HG02981 (cell line): ENCODE measurements at regions not wholly inside any gene's neighbourhood (a gene's known extent, or its start where the extent isn't known, plus 50 kb on each side); places are given as distances from the start of the nearest gene placed in this dataset.

ENCODE experiments used
- ATAC-seq: cut with Tn5 transposase; IDR thresholded peaks from one replicate; pipeline ENCODE4 v1.9.1; 2021; ENCODE audit warnings: mild to moderate bottlenecking, moderate library complexity; ENCODE audit not compliant: unreplicated experiment

DNA sequence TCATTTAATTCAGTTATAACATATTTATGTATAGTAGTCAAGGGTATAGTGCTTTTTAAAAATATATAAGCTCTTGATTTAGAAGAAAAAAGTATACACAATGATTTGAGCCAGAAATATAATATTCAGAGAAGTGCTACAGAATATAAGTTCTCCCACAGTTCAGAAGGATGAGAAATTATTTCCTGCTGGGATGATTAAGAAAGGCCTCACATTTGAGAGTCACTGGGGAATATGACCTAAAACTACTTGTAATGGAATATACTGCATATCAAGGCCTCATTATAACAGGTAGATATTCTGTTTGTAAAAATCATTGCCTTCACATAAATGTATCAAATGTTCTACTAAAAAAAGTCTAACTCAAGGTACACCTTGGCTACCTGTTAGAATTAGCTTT, 203.5 kb downstream of the MBD2 start:
- ATAC-seq: no peak

DNA sequence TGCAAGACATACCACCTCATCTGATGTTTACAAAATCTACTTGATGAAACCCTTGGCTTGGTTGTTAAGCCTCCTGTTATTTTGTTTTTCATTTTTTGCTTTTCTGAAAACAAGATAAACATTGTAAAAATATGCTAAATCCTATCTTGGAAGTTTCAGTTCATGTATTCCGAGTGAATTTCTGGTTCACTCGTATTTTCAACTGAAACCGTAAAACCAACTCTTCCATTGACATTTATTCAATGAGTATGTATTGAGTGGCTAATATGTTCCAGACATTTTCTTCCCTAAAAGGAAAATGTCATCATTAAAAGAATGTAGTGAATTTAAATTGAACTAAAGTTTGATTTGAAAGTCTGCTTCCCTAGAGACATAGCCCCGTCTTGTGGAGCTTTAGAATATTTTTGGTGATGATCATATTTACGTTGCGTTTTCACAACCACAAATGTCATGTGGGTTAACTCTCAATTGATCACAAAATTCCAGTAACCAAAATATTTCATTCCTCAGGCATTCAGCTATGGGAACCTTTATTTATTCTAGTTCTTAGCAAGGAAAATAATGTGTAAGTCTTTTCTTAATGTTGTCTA, 204.2 kb downstream of the MBD2 start:
- ATAC-seq: no peak

DNA sequence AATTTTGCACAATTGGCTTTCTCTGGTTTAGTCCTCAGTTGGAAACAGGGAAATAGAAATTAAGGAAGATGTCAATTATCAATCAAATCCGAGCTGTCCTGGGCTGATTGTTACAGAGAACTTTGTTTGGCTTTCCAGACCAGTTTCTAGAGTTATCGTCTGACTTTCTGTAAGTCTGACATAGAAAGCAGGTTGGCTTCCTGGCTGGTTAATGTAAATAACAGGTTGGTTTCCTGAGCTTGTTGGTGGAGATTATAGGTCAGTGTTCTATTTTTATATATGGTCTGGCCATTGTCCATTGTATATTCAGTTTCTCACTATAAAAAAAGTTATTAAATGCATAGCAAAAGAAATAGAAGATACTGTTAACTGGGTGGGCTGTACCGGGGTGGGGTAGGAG, 204.8 kb downstream of the MBD2 start:
- no peak for ATAC-seq

DNA sequence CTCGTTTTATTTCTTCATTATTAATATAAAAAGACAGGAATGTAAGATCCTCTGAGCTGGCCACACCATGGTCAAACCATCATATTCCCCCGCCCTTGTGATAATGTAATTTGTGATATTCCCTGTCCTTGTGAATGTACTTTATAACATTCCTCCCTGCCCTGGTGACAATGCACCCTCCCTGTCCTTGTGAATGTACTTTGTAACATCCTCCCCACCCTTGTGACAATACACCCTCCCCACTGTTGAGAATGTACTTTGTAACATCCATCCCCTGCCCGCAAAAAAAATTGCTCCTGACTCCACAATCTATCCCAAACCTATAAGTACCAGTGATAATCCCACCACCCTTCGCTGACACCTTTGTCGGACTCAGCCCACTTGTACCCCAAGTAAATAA, 211.0 kb downstream of the MBD2 start:
- no peak for ATAC-seq

DNA sequence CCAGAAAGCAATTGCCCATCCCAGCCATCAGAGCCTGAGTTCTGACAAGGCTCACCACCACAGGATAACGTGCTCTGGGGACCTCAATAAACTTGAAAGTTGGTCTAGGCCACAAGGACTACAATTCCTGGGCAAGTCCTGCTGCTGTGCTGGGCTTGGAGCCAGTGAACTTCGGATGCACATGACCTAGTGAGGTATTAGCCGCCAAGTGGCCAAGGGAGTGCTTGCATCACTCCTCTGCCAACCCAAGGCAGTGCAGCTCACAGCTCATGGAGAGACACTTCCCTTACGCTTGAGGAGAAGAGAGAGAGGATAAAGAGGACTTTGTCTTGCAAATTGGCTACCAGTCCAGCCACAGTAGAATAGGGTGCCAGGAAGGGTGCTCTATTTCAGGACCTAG, 219.6 kb downstream of the MBD2 start:
- no peak for ATAC-seq

DNA sequence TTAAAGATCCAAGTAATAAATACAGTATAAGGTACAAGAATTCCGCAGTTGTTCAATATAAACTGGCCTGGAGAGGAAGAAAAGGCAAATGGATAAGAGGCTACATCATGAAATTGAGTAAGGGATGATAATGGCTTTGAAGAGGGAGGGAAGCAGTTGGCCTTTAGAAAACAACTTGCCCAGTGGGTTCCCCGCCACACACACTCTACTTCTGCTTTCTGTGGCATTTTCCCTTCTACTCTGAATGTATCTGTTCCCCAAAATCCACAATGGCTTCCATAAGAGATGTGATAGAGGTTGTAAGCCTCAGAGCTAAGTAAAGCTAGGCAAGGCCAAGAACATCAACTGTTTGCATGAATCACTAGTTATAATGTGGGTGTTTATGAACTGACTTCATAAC, 221.3 kb downstream of the MBD2 start:
- no peak for ATAC-seq

DNA sequence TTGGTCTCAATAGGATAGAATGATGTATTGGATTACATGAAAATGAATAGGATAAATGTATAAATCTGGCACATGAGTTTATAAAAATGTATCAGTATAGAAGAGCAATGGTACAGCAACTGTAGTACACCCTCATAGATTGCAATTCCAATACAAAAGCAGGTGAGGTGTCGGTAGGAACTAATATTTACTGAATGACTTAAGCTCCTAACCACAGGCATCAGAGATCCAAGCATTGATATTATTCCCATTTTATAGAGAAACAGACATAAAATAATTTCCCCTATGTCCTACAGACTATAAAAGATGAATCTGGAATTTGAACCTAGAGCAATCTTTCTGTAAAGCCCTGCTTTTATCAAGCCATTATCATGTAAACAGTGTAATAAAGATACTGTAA, 227.4 kb downstream of the MBD2 start:
- ATAC-seq: no peak

DNA sequence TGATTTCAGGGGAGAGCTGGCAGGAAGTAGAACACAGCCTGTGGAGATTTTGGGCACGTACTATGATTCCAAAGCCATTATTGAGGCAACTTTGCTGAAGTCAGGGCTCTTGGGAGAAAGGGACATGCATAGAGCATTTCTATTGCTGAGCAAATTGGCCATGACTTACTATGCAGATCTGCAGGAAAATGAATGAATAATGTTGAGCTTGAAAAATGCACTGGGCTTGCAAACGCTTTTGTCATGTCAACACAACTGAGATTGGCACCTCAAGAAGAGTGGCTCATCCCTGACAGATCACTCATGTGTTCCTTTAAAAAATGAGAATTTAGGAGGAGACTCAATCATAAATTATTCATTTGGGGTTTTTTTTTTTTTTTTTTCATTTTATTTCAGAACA, 230.5 kb downstream of the MBD2 start:
- ATAC-seq: no peak

DNA sequence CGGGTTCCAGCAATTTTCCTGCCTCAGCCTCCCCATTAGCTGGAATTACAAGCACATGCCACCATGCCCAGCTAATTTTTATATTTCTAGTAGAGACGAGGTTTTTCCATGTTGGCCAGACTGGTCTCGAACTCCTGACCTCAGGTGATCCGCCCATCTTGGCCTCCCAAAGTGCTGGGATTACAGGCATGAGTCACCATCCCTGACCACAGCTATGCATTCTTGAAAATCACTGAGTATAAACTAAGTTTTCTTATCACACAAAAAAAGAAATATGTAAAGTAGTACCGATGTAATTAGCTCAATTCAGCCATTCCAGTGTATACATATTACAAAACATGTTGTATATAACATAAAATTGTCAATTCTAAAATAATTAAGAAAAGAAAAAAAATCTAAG, 232.7 kb downstream of the MBD2 start:
- ATAC-seq: no peak

DNA sequence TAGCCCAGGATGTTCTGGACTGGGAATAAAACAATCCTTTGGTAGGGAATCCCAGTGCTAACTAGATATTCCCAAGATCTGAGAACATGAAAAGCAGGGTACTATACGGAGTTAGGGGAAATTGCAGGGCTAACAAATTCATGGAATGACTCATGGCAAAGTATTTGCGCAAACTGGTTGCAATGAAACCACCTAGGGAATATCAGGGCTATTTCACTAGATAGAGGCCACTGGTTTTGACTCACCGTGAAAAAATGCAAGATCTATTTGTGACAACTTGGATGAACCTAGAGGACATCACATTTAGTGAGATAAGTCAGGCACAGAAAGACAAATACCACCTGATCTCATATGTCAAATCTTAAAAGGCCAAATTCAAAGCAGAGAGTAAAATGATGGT, 233.3 kb downstream of the MBD2 start:
- ATAC-seq: no peak

DNA sequence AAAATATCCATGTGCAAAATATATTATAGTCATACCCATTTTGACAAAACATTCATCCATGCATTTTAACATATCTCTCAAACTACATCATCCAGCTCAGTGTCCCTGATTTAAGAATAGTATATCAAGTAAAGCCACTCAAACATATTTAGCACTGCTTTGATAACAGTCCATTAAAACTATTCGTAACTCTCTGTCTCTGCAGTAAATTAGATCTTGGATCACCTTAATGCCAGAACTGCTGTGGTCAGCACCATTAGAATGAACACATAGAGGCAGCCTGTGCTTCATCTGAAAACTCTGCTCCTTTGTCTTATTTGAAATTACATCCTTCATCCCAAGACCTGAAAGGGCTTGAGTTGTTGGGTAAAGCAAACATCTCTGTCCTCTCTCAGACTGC, 234.0 kb downstream of the MBD2 start:
- no peak for ATAC-seq

DNA sequence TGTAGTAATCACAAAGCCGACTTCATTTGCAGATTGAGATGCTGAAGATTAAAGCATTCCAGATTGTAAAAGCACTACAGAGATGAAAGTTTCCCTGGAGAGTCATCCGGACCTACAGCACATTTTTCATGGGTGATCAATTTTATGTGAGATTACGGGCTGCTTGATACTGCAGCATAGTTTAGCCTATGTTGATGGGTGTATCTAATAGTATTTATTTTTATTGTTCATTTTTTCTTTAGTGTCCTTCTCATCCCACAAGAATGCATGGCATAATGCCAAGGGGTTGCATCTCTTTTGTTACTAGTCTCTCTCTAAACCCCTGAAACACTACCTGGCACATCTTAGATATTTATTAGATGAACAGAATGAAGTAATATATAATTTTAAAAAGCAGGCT, 240.4 kb downstream of the MBD2 start:
- ATAC-seq: no peak

DNA sequence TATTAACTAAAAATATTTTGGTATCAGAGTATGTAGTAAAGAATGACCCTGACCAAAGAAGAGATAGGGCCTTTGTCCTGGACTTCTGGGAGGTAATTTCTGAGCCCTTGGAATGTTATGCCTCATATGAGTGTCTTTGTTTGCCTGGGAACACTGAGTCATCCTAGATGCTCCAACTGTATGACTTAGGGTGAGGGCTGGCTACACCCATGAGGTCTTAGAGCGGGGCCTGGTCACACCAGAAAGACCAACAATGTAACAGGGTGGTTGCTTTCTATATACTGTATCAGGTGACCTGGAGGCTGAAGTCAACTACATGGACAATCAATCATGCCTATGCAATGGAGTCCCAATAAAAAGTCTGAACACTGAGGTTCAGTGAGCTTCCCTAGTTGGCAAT, 253.1 kb downstream of the MBD2 start:
- ATAC-seq: no peak

DNA sequence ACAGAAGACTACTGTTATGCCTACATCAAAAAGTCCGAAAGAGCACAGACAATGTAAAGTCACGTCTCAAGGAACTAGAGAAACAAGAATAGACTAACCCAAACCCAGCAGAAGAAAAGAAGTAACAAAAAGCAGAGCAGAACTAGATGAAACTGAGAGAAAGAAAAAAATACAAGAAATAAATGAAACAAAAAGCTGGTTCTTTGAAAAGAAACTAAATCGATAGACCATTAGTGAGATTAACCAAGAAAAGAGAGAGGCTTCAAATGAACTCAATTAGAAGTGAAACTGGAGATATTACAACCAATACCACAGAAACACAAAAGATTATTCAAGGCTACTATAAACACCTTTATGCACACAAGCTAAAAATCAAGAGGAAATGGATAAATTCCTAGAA, 271.8 kb downstream of the MBD2 start:
- ATAC-seq: peak; percentile 62

DNA sequence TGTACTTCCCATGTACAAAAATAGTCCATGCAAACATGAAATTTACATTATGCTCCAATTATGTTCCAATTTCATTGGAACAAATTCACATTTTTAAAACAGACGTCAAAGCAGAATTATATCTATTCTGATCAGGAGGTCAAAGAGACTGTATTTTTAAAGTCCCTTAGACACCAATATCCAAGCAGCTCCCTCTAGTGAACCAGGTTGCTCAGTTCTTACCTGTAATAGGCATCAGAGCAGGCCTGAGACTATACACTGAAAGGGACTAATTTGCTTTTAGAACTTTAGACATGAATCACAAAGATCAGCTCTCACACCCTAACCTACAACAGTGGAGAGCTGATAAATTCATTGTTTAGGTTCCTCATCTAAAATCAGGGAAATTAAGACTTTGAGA, 273.9 kb downstream of the MBD2 start:
- no peak for ATAC-seq

DNA sequence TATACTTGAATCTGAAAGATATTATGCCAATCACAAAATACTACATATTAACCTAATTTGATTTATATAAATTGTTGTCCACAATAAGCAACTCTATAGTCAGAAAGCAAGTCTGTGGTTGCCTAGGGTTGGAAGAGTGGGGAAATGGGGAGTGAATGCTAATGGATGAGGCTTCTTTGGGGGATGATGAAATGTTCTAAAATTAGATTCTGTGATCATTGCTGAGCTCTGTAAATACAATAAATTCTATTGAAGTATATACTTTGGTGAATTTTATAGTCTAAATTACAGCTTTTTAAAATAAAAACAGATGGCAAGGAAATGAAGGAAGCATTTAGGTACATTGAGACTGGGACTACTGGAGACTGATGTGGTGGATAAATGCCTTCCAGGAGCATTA, 275.5 kb downstream of the MBD2 start:
- ATAC-seq: no peak

DNA sequence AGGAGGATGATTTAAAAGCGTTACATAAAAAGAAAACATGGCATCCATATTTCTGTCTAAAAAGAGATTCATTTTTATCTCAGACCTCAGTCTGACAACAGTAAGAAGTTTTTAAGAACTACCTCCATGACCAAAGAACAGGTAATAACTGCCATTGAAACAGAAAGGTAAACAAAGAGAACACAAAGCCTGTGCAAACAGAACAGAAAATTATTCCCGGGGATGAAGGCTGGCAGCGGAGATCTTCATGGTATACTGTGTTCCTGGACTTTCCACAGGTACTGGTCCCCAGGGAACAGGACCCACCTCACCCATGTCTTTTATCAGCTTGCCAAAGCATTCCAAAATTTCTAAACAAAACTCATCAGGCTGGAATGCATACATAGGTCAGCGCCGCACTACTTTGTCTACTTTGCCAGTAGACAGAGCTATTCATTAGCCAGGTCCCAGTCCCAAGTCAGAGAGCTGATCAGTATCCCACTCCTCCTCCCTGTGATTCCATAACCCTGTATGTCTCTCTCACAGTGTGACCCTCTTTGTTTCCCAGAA, 277.3 kb downstream of the MBD2 start:
- no peak for ATAC-seq

DNA sequence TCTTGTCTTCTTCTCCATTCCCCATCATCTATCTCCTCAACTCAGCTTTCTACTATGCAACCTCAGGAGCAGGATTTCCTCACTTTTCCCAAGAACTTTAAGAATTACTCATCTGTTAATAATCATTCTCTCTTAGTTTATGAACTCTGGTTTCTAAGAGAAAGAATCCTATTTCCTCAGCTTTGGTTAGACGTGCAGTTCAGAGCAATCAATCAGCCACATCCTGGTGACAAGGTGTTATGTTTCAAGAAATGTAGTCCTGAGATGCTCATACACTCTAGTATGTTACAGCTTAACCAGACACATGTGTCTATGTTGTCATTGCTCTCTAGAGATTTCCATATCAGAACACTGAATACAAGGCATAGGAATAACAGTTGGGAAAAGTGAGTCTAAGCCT, 277.9 kb downstream of the MBD2 start:
- ATAC-seq: no peak

DNA sequence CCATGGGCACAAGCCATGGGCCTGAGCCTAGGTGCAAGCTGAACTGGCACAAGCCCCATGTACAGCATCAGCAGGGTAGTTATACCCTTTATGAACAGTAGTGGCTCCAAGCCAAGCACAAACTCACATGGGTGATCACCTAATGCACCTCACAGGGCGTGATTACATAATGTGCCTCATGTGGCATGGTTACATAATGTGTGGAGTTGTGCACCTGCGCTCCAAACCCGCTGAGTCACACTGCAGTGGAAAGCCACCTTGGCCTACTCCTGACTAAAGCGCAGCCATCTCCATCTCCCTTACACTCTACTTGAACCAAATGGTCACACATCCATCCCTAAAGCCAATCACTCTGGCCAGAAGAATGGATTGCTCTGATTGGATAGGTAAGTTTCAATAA, 279.7 kb downstream of the MBD2 start:
- ATAC-seq: no peak

DNA sequence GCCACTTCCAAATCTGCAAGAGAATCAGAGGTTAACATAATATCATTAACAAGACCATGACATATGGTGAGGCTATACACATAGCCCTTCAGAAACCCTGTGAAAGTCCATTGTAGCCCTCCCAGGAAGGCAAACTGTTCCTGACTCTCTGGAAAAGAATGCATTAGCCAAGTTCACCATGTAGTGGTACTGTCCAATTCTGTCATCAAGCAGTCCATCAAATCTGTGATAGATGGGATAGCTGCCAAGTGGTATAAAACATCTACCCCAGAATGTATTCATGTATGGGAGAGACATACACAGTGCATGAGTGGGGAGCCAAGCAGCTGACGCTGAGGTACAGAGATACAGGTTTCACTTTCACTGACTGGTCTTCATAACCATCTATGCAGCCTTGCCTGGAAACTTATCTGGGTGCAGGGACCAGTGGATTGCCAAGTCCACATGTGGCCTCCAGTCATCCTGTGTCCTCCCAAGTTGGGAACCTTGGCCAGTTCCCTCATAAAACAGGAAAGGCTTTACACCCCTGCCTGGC, 281.1 kb downstream of the MBD2 start:
- ATAC-seq: no peak

DNA sequence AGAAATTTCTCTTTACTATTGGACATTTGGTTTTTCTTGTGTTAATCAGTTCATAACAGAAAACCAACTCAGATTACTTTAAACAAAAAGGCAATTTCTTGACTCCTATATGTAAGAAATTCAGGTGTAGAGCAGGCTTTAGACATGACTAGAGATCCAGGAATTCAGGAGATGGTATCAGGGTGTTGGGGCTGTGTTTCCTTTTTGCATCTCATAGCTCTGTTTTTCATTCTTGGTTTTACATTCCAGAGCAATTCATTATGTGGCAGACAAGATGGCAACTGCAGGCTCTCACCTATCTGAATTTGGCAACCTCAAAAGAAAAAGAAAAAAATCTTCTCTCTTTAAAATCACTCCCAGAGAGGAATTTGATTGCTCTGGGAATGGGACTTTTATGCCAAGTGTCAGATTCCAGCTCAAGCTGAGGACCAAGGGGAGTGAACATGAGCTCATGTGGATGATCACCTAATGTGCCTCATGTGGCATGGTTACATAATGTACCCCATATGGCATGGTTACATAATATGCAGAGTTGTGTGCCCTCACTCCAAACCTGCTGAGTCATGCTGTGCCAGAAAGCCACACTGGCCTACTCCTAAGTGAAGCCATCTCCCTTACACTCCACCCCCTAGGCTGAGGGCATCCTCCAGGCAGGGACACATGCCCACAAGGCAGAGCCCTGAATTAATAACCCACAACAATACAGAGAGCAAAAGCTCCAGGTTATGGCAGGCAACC, 282.7 kb downstream of the MBD2 start:
- no peak for ATAC-seq

DNA sequence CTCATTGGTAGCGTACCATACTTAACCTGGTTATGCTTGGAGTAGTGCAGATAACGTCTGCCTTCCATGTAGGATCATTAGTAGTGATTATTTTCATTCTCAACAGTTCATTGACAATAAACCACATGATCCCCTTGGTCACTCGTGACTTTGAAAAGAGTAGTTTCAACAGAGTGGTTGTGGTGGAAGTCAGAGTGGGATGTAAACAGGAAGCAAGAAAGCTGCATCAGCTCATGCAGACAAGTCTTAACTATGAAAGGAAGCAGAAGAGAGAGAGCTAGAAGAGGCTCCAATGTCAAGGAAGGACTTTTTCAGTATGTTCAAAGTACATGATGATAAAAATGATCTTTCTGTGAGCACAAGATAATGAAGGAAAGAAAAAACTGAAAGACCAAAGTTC, 287.4 kb downstream of the MBD2 start:
- no peak for ATAC-seq

DNA sequence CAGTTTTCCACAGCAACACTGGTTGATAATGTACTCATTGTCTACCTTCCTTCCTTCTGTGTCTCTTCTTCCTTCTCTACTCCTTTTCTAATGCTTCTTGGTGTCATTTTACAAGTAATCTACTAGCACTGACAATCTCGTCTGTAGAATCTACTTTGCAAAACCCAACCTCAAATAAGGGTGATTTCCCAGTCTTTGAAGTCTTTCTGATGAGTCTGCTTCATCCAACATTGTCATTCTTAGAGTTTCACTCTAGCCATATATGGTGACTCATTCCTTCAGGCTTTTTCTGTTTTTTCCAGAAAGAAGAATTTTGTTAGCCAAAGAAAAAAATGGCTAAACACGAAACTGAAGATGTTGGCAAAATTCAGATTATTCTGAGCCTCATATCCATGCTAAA, 288.7 kb downstream of the MBD2 start:
- ATAC-seq: no peak
